Lung (tissue), 11 donors: ENCODE measurements at regions not wholly inside any gene's neighbourhood (a gene's known extent, or its start where the extent isn't known, plus 50 kb on each side); places are given as distances from the start of the nearest gene placed in this dataset.
A peak's percentile ranks its signal among the peaks of the same experiment; 100 is the strongest.

Experiments
- ATAC-seq: fragments of 200-7000 bp; cut with Tn5 transposase; one replicate; pipeline ENCODE4 v1.9.1; 2020; ENCODE audit warnings: moderate number of reproducible peaks; ENCODE audit not compliant: insufficient read depth, low FRiP score
- DNase-seq, 3 donors: peaks; one replicate each; pipeline ENCODE4 v3.0.0-alpha.2; 2013 to 2017
- H3K27ac ChIP-seq, 2 donors: one replicate each; pipeline ENCODE4 v1.5.1; 2013; ENCODE audit warnings: mild to moderate bottlenecking in 2 of 2, moderate library complexity in 2 of 2, control low read depth in 1 of 2, inconsistent platforms in 1 of 2, low read depth in 1 of 2, low read length in 1 of 2
- H3K27me3 ChIP-seq, 3 donors: one replicate each; pipeline ENCODE4 v1.5.1; 2013; ENCODE audit warnings: low read length in 2 of 3; ENCODE audit not compliant: control insufficient read depth in 3 of 3, insufficient read depth in 3 of 3
- H3K36me3 ChIP-seq, 4 donors: one replicate each; pipeline ENCODE4 v1.5.1; 2013; ENCODE audit warnings: low read length in 4 of 4, mild to moderate bottlenecking in 1 of 4, moderate library complexity in 1 of 4; ENCODE audit not compliant: control insufficient read depth in 4 of 4, insufficient read depth in 4 of 4
- H3K4me1 ChIP-seq, 5 donors: one replicate each; pipeline ENCODE4 v1.5.1; 2013; ENCODE audit warnings: low read length in 5 of 5, mild to moderate bottlenecking in 2 of 5, moderate library complexity in 1 of 5; ENCODE audit not compliant: control insufficient read depth in 5 of 5, insufficient read depth in 5 of 5
- H3K4me3 ChIP-seq: one replicate; pipeline ENCODE4 v1.5.1; 2013; ENCODE audit warnings: mild to moderate bottlenecking, control low read depth, moderate library complexity
- H3K9ac ChIP-seq, 2 donors: one replicate each; pipeline ENCODE4 v1.5.1; 2013; ENCODE audit warnings: low read length in 2 of 2, control low read depth in 1 of 2; ENCODE audit not compliant: insufficient read depth in 1 of 2
- H3K9me3 ChIP-seq, 4 donors: one replicate each; pipeline ENCODE4 v1.5.1; 2013; ENCODE audit warnings: low read length in 3 of 4, mild to moderate bottlenecking in 1 of 4, moderate library complexity in 1 of 4; ENCODE audit not compliant: control insufficient read depth in 4 of 4, insufficient read depth in 3 of 4
- WGBS, 2 donors: extraction: QIAGEN DNeasy Blood & Tissue Kit; methylation state at CpG; one replicate each; pipeline ENCODE4 v1.1.7; 2013; 5-methylcytosine and 5-hydroxymethylcytosine counted together
- TF ChIP-seq, protein P1 (sequence below): IDR thresholded peaks from 2 replicates; pipeline ENCODE4 v1.5.1; 2012; ENCODE audit warnings: mild to moderate bottlenecking; ENCODE audit errors: control extremely low read depth, extremely low read depth
- donor health status: control.
- donor health status: control.
- donor health status: Bipolar disorder and iron deficiency.
- donor health status: healthy.
- donor health status: DM: yes; HTN: yes; CAD: no.

DNA sequence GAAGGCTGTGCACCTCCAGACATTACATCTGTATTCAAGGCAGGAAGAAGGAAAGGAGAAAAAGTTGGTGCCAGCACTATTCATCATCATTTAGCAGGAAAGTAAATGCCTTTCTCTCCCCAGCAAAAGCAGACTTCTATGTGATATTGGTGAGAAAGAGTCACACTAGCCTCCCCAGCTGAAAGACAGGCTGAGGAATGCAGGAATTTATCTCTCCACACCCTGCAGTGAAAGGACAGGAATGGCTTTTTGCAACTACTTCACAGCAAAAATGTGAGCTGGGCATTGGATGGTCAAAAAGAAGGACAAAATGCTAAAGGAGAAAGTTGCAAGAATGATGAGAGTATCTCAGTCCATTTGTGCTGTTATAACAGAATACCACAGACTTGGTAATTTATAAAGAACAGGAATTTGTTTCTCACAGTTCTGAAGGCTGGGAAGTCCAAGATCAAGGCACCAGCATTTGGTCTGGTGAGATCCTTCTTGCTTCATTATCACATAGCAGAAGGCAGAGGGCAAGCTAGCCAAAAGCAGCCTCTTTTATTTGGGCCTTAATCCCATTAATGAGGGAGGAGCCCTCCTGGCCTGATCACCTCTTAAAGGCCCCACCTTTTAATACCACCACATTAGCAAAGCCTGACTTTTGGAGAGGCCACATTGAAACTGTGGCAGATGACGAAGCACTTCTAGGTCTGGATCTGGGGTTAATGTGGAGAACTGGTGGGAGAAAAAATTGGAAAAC, 388.1 kb upstream of the SLC14A2 start:
- no peaks in the 10 kb centered on the region for H3K36me3 ChIP-seq
- no peak overlapping the region for H3K4me3 ChIP-seq
- no peak for ATAC-seq
- H3K9me3 ChIP-seq: peaks cover 0 to 4% (median 0%) of the 10 kb centered on the region in 4 donors
- TF ChIP-seq, protein P1, sequence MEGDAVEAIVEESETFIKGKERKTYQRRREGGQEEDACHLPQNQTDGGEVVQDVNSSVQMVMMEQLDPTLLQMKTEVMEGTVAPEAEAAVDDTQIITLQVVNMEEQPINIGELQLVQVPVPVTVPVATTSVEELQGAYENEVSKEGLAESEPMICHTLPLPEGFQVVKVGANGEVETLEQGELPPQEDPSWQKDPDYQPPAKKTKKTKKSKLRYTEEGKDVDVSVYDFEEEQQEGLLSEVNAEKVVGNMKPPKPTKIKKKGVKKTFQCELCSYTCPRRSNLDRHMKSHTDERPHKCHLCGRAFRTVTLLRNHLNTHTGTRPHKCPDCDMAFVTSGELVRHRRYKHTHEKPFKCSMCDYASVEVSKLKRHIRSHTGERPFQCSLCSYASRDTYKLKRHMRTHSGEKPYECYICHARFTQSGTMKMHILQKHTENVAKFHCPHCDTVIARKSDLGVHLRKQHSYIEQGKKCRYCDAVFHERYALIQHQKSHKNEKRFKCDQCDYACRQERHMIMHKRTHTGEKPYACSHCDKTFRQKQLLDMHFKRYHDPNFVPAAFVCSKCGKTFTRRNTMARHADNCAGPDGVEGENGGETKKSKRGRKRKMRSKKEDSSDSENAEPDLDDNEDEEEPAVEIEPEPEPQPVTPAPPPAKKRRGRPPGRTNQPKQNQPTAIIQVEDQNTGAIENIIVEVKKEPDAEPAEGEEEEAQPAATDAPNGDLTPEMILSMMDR: no peak
- DNase-seq: no peak
- no peaks in the 10 kb centered on the region for H3K27me3 ChIP-seq
- H3K4me1 ChIP-seq: peaks cover 0 to 12% (median 0%) of the 10 kb centered on the region in 5 donors
- 85 to 91% methylated on average over 1 of the region's 1 CpG for WGBS, 2 donors
- H3K9ac ChIP-seq: no peak overlapping the region
- no peak overlapping the region for H3K27ac ChIP-seq

DNA sequence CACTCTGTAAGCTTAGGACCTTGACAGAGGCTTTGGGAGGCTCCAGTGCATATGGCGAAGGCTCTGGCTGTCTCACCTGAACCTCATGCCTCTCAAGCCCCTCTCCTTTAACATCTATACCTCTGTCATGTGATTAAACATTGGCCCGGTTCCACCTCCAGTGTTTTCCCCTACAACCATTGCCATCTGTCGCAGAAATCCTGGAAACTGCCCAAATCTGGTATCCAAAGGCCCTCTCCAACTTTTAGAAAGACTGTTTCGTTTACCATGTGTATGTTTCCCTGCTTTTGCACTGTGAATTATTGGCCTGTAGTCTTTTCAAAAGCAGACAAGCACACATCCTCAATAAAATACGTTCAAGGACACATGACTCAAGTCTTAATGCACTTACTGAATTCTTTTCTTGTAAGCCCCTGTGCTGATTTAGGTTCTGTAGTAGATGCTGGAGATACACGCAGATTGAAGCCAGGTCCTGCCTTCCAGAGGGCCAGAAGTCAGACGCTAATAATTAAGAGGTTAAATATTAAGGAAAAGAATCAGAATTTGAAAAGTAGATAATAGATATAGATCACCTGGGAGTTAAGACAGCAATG, 386.4 kb upstream of the SLC14A2 start:
- H3K9me3 ChIP-seq: peaks cover 0 to 4% (median 0%) of the 10 kb centered on the region in 4 donors
- TF ChIP-seq, protein P1: no peak
- no peaks in the 10 kb centered on the region for H3K36me3 ChIP-seq
- ATAC-seq (no peak), DNase-seq (no peak)
- no peak overlapping the region for H3K9ac ChIP-seq
- H3K4me1 ChIP-seq: peaks cover 0 to 12% (median 0%) of the 10 kb centered on the region in 5 donors
- no peaks in the 10 kb centered on the region for H3K27me3 ChIP-seq
- 81 to 90% methylated on average over 7 of the region's 7 CpGs for WGBS, 2 donors
- no peak overlapping the region for H3K27ac ChIP-seq
- no peak overlapping the region for H3K4me3 ChIP-seq

DNA sequence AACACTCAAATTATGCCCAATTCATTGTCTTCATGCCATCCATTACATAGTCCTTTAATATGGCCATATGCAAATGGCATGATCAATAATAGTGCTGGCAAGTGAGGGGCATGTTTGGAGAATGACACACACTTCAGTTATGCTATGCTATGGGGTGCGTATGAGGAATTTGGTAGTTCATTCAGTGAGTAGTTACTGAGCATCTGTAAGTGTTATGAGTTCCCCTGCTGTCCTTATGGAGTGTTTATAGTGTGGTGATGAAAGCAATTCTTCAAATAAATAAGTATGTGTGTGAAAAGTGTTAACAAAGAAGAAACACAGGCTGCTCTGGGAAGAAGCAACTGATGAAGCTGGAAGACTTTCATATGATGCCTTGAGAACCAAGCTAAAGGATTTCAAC, 383.7 kb upstream of the SLC14A2 start:
- Histone ChIP-seq H3K36me3 (no peaks in the 10 kb centered on the region), H3K9me3 (no peaks in the 10 kb centered on the region), H3K27me3 (no peaks in the 10 kb centered on the region), H3K9ac (no peak overlapping the region), H3K4me3 (no peak overlapping the region), H3K27ac (no peak overlapping the region), H3K4me1 (peaks cover 0 to 12% (median 0%) of the 10 kb centered on the region in 5 donors)
- DNase-seq: peak; percentile 29 to 90 (median 89)
- TF ChIP-seq, protein P1: no peak
- WGBS, 2 donors: 89 to 90% methylated on average over 1 of the region's 1 CpG
- ATAC-seq: no peak
